HEK293 (cell line): ENCODE measurements at regions not wholly inside any gene's neighbourhood (a gene's known extent, or its start where the extent isn't known, plus 50 kb on each side); places are given as distances from the start of the nearest gene placed in this dataset.

Source experiments
- CTCF ChIA-PET: fragments of 350-600 bp; formaldehyde crosslinking; extraction: SDS; loops from one replicate; lab custom pipeline; 2021; ENCODE audit warnings: antibody characterized with exemption; lab: Yijun Ruan, JAX
- POLR2A ChIA-PET: fragments of 300-600 bp; formaldehyde crosslinking; extraction: SDS; loops from one replicate; lab custom pipeline; 2020; ENCODE audit warnings: antibody characterized with exemption, inconsistent platforms; lab: Yijun Ruan, JAX
- H3K27ac ChIP-seq: fragments of 200-500 bp; sonication (Bioruptor generic); 2 replicates; pipeline ENCODE4 v1.5.1; 2014; ENCODE audit warnings: low read depth, low read length, control low read depth, inconsistent platforms; ENCODE audit errors: extremely low read depth
- H3K36me3 ChIP-seq, 2 experiments: fragments of 200-500 bp in 1 of 2; sonication (Bioruptor generic) in 1 of 2; 1 replicate in 1 of 2; 2 replicates in 1 of 2; pipeline ENCODE4 v1.5.1; 2014 to 2017; ENCODE audit warnings: inconsistent platforms in 2 of 2, low read length in 2 of 2; ENCODE audit not compliant: control insufficient read depth in 2 of 2, insufficient read depth in 1 of 2
- H3K4me1 ChIP-seq: fragments of 200-500 bp; sonication (Bioruptor generic); 2 replicates; pipeline ENCODE4 v1.5.1; 2014; ENCODE audit warnings: mild to moderate bottlenecking, low read length, inconsistent platforms; ENCODE audit not compliant: control insufficient read depth, insufficient read depth
- H3K4me3 ChIP-seq: 2 replicates; pipeline ENCODE4 v1.5.1; 2011; ENCODE audit warnings: low read depth, mild to moderate bottlenecking, control low read depth, low read length, moderate library complexity
- H3K9me3 ChIP-seq: fragments of 200-500 bp; sonication (Bioruptor generic); 2 replicates; pipeline ENCODE4 v1.5.1; 2014; ENCODE audit warnings: low read depth, low read length, inconsistent platforms; ENCODE audit not compliant: control insufficient read depth, insufficient read depth
- PRDM1 ChIP-seq: fragments of 450-650 bp; formaldehyde crosslinking; IDR thresholded peaks from 2 replicates; pipeline ENCODE4; 2016; ENCODE audit warnings: missing biosample characterization, missing genetic modification characterization
- TCF7L2 ChIP-seq: IDR thresholded peaks from 2 replicates; pipeline ENCODE4 v1.6.1; 2011; ENCODE audit warnings: low read depth, mild to moderate bottlenecking, inconsistent platforms, low read length, moderate library complexity, borderline replicate concordance
- ZEB2 ChIP-seq: fragments of 450-650 bp; formaldehyde crosslinking; IDR thresholded peaks from 2 replicates; pipeline ENCODE4 v1.5.1; 2016; ENCODE audit warnings: missing biosample characterization, missing genetic modification characterization
- ZFHX2 ChIP-seq: fragments of 450-650 bp; formaldehyde crosslinking; conservative IDR thresholded peaks from 2 replicates; pipeline ENCODE4 v1.5.1; 2016; ENCODE audit warnings: missing biosample characterization, missing genetic modification characterization
- ZFP69B ChIP-seq: fragments of 450-650 bp; formaldehyde crosslinking; IDR thresholded peaks from 2 replicates; pipeline ENCODE4 v1.5.1; 2016; ENCODE audit warnings: missing biosample characterization, missing genetic modification characterization
- ZIC2 ChIP-seq: fragments of 450-650 bp; formaldehyde crosslinking; IDR thresholded peaks from 2 replicates; pipeline ENCODE4 v1.5.1; 2016; ENCODE audit warnings: missing biosample characterization, missing genetic modification characterization
- ZNF223 ChIP-seq: fragments of 450-650 bp; formaldehyde crosslinking; IDR thresholded peaks from 2 replicates; pipeline ENCODE4 v1.5.1; 2016; ENCODE audit warnings: missing biosample characterization, missing genetic modification characterization
- ZNF366 ChIP-seq: fragments of 450-650 bp; formaldehyde crosslinking; conservative IDR thresholded peaks from 2 replicates; pipeline ENCODE4 v1.5.1; 2016; ENCODE audit warnings: missing biosample characterization, missing genetic modification characterization
- ZNF514 ChIP-seq: fragments of 450-650 bp; formaldehyde crosslinking; IDR thresholded peaks from 2 replicates; pipeline ENCODE4 v1.5.1; 2016; ENCODE audit warnings: missing biosample characterization, missing genetic modification characterization
- ZNF521 ChIP-seq: fragments of 450-650 bp; formaldehyde crosslinking; IDR thresholded peaks from 2 replicates; pipeline ENCODE4 v1.5.1; 2017; ENCODE audit warnings: missing biosample characterization, mild to moderate bottlenecking, missing genetic modification characterization
- ZNF555 ChIP-seq: fragments of 450-650 bp; formaldehyde crosslinking; conservative IDR thresholded peaks from 2 replicates; pipeline ENCODE4 v1.5.1; 2017; ENCODE audit warnings: missing biosample characterization, mild to moderate bottlenecking, missing genetic modification characterization, inconsistent platforms
- ZNF558 ChIP-seq: fragments of 450-650 bp; formaldehyde crosslinking; IDR thresholded peaks from 2 replicates; pipeline ENCODE4 v1.5.1; 2016; ENCODE audit warnings: missing biosample characterization, missing genetic modification characterization
- ZNF571 ChIP-seq: fragments of 450-650 bp; formaldehyde crosslinking; IDR thresholded peaks from 2 replicates; pipeline ENCODE4 v1.5.0; 2017; ENCODE audit warnings: missing biosample characterization, missing genetic modification characterization
- ZNF654 ChIP-seq: fragments of 450-650 bp; formaldehyde crosslinking; IDR thresholded peaks from 2 replicates; pipeline ENCODE4 v1.5.1; 2016; ENCODE audit warnings: low read depth, missing biosample characterization, missing genetic modification characterization
- ZNF664 ChIP-seq: fragments of 450-650 bp; formaldehyde crosslinking; IDR thresholded peaks from 2 replicates; pipeline ENCODE4 v1.5.1; 2016; ENCODE audit warnings: missing biosample characterization, missing genetic modification characterization
- ZNF677 ChIP-seq: fragments of 450-650 bp; IDR thresholded peaks from 2 replicates; pipeline ENCODE4 v1.5.0; 2018; ENCODE audit warnings: missing biosample characterization, mild to moderate bottlenecking, missing genetic modification characterization, moderate library complexity
- ZNF837 ChIP-seq: fragments of 450-650 bp; formaldehyde crosslinking; IDR thresholded peaks from 2 replicates; pipeline ENCODE4 v1.5.1; 2016; ENCODE audit warnings: missing biosample characterization, missing genetic modification characterization
- ZXDB ChIP-seq: fragments of 450-650 bp; formaldehyde crosslinking; IDR thresholded peaks from 2 replicates; pipeline ENCODE4 v1.5.1; 2016; ENCODE audit warnings: missing biosample characterization, missing genetic modification characterization
- TF ChIP-seq, protein P1 (sequence below): fragments of 450-650 bp; formaldehyde crosslinking; conservative IDR thresholded peaks from 2 replicates; pipeline ENCODE4 v1.5.1; 2016; ENCODE audit warnings: low read depth, missing biosample characterization, missing genetic modification characterization
- TF ChIP-seq, protein P2 (sequence below): fragments of 450-650 bp; formaldehyde crosslinking; IDR thresholded peaks from 2 replicates; pipeline ENCODE4 v1.5.1; 2016; ENCODE audit warnings: missing biosample characterization, missing genetic modification characterization
- TF ChIP-seq, protein P3 (sequence below): fragments of 450-650 bp; formaldehyde crosslinking; IDR thresholded peaks from 2 replicates; pipeline ENCODE4 v1.5.1; 2016; ENCODE audit warnings: missing biosample characterization, missing genetic modification characterization

DNA sequence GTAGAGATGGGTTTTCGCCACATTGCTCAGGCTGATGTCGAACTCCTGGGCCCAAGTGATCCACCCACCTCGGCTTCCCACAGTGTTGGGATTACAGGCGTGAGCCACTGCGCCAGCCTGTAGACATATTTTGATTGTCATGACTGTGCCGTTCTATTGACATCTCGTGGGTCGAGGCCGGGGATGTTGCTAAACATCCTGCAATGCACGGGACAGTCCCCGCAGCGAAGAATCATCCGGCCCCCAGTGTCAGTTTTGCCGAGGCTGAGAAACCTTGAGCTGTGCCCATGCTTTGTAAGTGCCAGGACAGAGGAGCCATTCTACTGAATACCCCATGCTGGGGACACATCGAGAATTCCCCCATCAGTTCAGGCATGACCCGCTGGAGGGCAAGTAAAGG is 69.1 kb upstream of the GSE1 start:
- no peaks in the 10 kb centered on the region for H3K9me3 ChIP-seq
- POLR2A ChIA-PET, result no interaction called here
- no peak overlapping the region for H3K27ac ChIP-seq
- CTCF ChIA-PET, result interaction anchor here (0.6 to 2.0 kb wide), 2 partner anchors 15 to 82 kb away, joined by 3 to 4 read pairs; no protein-coding TSS in a partner anchor
- peaks cover 0 to 3% of the 10 kb centered on the region in 2 experiments; a peak in 1 of 3 replicates for H3K36me3 ChIP-seq
- H3K4me3 ChIP-seq, result no peak overlapping the region
- TF ChIP-seq ZNF521 (tag by site-specific recombination), result no peak
- no peak for TF ChIP-seq ZNF664 (tag by site-specific recombination)
- TF ChIP-seq ZIC2 (tag by site-specific recombination), result no peak
- TF ChIP-seq PRDM1 (tag by site-specific recombination), result no peak
- TF ChIP-seq ZFHX2 (tag by site-specific recombination), result no peak
- no peak for TF ChIP-seq ZNF677 (tag by site-specific recombination)
- TF ChIP-seq ZNF837 (tag by site-specific recombination), result no peak
- no peak for TF ChIP-seq ZXDB
- TF ChIP-seq ZNF223, result no peak
- TF ChIP-seq, protein P1, sequence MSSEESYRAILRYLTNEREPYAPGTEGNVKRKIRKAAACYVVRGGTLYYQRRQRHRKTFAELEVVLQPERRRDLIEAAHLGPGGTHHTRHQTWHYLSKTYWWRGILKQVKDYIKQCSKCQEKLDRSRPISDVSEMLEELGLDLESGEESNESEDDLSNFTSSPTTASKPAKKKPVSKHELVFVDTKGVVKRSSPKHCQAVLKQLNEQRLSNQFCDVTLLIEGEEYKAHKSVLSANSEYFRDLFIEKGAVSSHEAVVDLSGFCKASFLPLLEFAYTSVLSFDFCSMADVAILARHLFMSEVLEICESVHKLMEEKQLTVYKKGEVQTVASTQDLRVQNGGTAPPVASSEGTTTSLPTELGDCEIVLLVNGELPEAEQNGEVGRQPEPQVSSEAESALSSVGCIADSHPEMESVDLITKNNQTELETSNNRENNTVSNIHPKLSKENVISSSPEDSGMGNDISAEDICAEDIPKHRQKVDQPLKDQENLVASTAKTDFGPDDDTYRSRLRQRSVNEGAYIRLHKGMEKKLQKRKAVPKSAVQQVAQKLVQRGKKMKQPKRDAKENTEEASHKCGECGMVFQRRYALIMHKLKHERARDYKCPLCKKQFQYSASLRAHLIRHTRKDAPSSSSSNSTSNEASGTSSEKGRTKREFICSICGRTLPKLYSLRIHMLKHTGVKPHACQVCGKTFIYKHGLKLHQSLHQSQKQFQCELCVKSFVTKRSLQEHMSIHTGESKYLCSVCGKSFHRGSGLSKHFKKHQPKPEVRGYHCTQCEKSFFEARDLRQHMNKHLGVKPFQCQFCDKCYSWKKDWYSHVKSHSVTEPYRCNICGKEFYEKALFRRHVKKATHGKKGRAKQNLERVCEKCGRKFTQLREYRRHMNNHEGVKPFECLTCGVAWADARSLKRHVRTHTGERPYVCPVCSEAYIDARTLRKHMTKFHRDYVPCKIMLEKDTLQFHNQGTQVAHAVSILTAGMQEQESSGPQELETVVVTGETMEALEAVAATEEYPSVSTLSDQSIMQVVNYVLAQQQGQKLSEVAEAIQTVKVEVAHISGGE (tag by site-specific recombination), result no peak
- H3K4me1 ChIP-seq, result no peaks in the 10 kb centered on the region

DNA sequence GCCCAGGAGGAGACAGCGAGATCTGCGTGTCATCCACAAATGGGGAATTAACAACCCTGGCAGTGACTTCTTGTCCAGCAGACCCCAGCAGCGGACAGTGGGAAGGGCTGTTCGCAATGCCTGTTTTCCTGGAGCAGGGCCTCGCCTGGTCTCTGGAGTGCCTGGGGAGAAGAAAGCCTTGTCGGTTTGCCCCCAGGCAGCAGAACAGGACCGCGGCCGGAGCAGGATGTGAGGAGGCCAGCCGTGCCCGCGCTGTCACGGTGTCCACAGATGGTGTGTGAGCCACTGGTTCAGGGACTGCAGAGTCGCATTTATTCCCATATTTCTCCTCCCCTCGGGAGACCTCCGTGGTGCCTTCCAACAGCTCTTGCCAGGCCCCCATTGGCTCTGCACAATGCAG is 68.5 kb upstream of the GSE1 start:
- H3K4me3 ChIP-seq, result no peak overlapping the region
- CTCF ChIA-PET, result interaction anchor here (0.7 kb wide), 1 partner anchor 467 kb away, joined by 3 read pairs; no protein-coding TSS in a partner anchor
- POLR2A ChIA-PET, result no interaction called here
- TF ChIP-seq ZNF366 (no peak), ZNF571 (tag by site-specific recombination) (no peak), ZNF514 (tag by site-specific recombination) (no peak), ZNF654 (tag by site-specific recombination) (no peak), ZNF555 (tag by site-specific recombination) (no peak), ZFP69B (tag by site-specific recombination) (no peak), TCF7L2 (no peak), ZEB2 (tag by site-specific recombination) (no peak), ZNF558 (no peak)
- TF ChIP-seq, protein P2, sequence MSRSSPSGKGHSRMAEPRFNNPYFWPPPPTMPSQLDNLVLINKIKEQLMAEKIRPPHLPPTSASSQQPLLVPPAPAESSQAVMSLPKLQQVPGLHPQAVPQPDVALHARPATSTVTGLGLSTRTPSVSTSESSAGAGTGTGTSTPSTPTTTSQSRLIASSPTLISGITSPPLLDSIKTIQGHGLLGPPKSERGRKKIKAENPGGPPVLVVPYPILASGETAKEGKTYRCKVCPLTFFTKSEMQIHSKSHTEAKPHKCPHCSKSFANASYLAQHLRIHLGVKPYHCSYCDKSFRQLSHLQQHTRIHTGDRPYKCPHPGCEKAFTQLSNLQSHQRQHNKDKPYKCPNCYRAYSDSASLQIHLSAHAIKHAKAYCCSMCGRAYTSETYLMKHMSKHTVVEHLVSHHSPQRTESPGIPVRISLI (tag by site-specific recombination), result no peak
- TF ChIP-seq, protein P3, sequence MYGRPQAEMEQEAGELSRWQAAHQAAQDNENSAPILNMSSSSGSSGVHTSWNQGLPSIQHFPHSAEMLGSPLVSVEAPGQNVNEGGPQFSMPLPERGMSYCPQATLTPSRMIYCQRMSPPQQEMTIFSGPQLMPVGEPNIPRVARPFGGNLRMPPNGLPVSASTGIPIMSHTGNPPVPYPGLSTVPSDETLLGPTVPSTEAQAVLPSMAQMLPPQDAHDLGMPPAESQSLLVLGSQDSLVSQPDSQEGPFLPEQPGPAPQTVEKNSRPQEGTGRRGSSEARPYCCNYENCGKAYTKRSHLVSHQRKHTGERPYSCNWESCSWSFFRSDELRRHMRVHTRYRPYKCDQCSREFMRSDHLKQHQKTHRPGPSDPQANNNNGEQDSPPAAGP, result no peak
- TF ChIP-seq, all 188 proteins: peak for 0
- Histone ChIP-seq H3K27ac (no peak overlapping the region), H3K36me3 (peaks cover 0 to 3% of the 10 kb centered on the region in 2 experiments; a peak in 1 of 3 replicates), H3K9me3 (no peaks in the 10 kb centered on the region), H3K4me1 (no peaks in the 10 kb centered on the region)
